ENCODE measurements at regions not wholly inside any gene's neighbourhood (a gene's known extent, or its start where the extent isn't known, plus 50 kb on each side); places are given as distances from the start of the nearest gene placed in this dataset.

DNA sequence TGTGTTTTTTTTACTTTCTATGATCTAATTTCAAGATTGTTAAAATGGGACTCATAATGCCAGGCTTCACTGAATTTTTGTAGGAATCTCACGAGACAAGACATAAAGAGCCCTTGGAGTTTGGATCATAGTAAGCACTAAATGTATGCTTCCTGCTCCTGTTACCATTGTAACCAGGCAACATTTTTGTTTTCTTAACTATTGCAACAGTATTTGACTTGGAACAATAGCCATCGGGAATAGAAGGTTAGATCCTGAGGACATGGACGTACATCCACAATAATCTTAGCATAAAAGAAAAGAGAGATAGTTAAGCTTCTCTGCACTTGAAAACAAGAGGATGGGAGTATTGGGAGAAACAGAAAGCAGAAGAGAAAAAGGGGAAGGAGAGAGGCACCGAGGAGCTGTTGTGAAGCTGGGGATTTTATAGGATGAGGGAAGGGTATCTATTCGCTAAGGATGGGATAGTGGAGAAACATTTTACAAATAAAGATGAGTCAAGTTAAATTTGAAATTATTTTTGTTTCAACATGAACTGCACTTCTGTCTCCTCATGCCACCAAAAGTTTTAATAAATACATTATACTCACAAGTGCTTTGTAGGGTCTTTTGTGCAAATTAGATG lies 131.4 kb downstream of the TMCO5A start:
- H3K27ac Mint-ChIP-seq (ENCODE audit: unreplicated experiment), result no peak overlapping the region

DNA sequence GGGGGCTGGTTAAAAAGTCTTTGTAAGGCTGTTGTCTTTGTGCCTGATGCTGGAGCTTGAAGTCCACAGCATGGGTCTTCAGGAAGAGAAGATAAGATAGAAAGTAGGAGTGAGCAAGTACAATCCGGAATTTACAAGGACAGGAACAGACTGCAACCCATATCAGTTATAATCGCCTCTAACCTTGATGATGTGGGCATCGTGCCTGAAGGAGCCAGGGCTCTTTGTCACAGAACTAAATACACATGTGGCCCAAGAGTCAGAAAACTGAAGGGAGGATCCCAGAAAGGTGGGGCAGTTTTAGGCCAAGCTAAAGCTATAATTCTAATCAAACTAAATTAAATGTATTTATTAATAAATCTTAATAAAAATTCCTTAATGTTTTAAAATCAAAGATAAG lies 132.2 kb downstream of the TMCO5A start:
- ChIA-PET POLR2A (interaction anchor here (1.1 kb wide), 1 partner anchor 309 kb away, joined by 5 read pairs; no protein-coding TSS in a partner anchor), CTCF (no interaction called here)
- intact Hi-C loops (cut with micrococcal nuclease; ENCODE audit: unreplicated experiment), result no loop called here
- Histone ChIP-seq H3K9me3 (no peaks in the 10 kb centered on the region), H3K27me3 (replicated peaks; ENCODE audit: control insufficient read depth, insufficient read depth, low read length) (no peaks in the 10 kb centered on the region), H3K4me3 (ENCODE audit: low read depth, low read length) (no peak overlapping the region), H3K36me3 (ENCODE audit: control insufficient read depth, insufficient read depth, low read length) (no peaks in the 10 kb centered on the region), H3K4me1 (peaks cover 16% of the 10 kb centered on the region; the same call in 1 of the 2 replicates)
- Mint-ChIP-seq H3K9me3 (ENCODE audit: unreplicated experiment) (no peaks in the 10 kb centered on the region), H3K27ac (ENCODE audit: unreplicated experiment) (no peak overlapping the region), H3K27me3 (ENCODE audit: insufficient read depth, unreplicated experiment) (no peaks in the 10 kb centered on the region), H3K4me1 (ENCODE audit: low read depth, unreplicated experiment) (peaks cover 15% of the 10 kb centered on the region), H3K36me3 (ENCODE audit: insufficient read depth, unreplicated experiment) (no peaks in the 10 kb centered on the region), H3K4me3 (ENCODE audit: unreplicated experiment) (no peak overlapping the region)
- DNase-seq, result no peak
- BruUV-seq (replicated peaks), result no TSS peak
- TF ChIP-seq, protein P1, sequence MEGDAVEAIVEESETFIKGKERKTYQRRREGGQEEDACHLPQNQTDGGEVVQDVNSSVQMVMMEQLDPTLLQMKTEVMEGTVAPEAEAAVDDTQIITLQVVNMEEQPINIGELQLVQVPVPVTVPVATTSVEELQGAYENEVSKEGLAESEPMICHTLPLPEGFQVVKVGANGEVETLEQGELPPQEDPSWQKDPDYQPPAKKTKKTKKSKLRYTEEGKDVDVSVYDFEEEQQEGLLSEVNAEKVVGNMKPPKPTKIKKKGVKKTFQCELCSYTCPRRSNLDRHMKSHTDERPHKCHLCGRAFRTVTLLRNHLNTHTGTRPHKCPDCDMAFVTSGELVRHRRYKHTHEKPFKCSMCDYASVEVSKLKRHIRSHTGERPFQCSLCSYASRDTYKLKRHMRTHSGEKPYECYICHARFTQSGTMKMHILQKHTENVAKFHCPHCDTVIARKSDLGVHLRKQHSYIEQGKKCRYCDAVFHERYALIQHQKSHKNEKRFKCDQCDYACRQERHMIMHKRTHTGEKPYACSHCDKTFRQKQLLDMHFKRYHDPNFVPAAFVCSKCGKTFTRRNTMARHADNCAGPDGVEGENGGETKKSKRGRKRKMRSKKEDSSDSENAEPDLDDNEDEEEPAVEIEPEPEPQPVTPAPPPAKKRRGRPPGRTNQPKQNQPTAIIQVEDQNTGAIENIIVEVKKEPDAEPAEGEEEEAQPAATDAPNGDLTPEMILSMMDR (IDR thresholded peaks at IDR 0.05; ENCODE audit: insufficient read depth in 1 of 2, low read depth in 1 of 2, low read length in 1 of 2, severe bottlenecking in 1 of 2, unreplicated experiment in 1 of 2), result no peak

More for the DNA sequence above, 131.4 kb downstream of the TMCO5A start:
- Histone ChIP-seq H3K36me3 (ENCODE audit: control insufficient read depth, insufficient read depth, low read length) (no peaks in the 10 kb centered on the region), H3K9me3 (no peaks in the 10 kb centered on the region), H3K27me3 (replicated peaks; ENCODE audit: control insufficient read depth, insufficient read depth, low read length) (no peaks in the 10 kb centered on the region), H3K4me1 (peaks cover 12% of the 10 kb centered on the region; the same call in 1 of the 2 replicates), H3K4me3 (ENCODE audit: low read depth, low read length) (no peak overlapping the region)
- CTCF ChIA-PET, result no interaction called here
- Mint-ChIP-seq H3K36me3 (ENCODE audit: insufficient read depth, unreplicated experiment) (no peaks in the 10 kb centered on the region), H3K9me3 (ENCODE audit: unreplicated experiment) (no peaks in the 10 kb centered on the region), H3K4me1 (ENCODE audit: low read depth, unreplicated experiment) (peaks cover 15% of the 10 kb centered on the region), H3K27me3 (ENCODE audit: insufficient read depth, unreplicated experiment) (no peaks in the 10 kb centered on the region), H3K4me3 (ENCODE audit: unreplicated experiment) (no peak overlapping the region)
- DNase-seq, result no peak
- BruUV-seq (replicated peaks), result no TSS peak
- POLR2A ChIA-PET, result interaction anchor here (1.1 kb wide), 1 partner anchor 310 kb away, joined by 5 read pairs; no protein-coding TSS in a partner anchor
- TF ChIP-seq, protein P1 (IDR thresholded peaks at IDR 0.05; ENCODE audit: insufficient read depth in 1 of 2, low read depth in 1 of 2, low read length in 1 of 2, severe bottlenecking in 1 of 2, unreplicated experiment in 1 of 2), result no peak
- intact Hi-C loops (cut with micrococcal nuclease; ENCODE audit: unreplicated experiment), result no loop called here

DNA sequence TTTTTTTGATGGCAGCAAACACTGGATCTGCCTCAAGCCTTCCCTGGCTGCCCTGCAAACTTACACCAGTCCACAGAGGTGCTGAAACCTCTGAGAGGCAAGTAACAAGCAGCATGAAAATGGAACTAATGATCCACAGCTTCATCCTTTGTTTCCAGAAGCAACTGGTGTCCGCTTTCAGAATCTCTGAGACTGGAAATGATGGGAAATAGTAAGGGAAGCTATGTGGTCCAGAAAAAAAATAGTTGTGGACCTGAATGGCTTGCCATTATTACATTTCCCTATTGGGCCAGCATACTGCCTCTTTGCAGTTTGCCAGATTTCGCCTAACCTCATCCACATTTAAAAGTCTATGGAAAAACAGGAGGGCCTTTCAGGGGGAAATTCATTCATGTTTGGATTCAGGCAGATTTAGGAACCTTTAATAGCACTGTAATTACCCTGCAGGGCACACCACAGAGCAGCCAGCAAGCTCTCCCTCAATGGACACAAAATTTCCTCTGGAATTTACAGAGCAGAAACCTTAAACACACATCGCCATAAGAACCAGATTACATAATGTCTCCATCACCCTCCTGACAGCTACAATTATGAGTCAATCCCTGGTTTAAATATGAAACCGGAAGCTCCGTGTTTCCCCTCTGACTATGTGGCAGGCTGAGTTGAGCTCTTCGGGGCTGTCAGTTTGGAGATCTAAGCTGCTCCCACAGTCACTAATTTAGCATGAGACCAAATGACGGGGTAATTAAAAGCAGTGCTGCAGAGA lies 134.4 kb downstream of the TMCO5A start:
- Histone ChIP-seq H3K36me3 (ENCODE audit: control insufficient read depth, insufficient read depth, low read length) (no peaks in the 10 kb centered on the region), H3K27me3 (replicated peaks; ENCODE audit: control insufficient read depth, insufficient read depth, low read length) (no peaks in the 10 kb centered on the region), H3K4me1 (peaks cover 28% of the 10 kb centered on the region; the same call in 1 of the 2 replicates), H3K4me3 (ENCODE audit: low read depth, low read length) (no peak overlapping the region), H3K9me3 (no peaks in the 10 kb centered on the region)
- DNase-seq, result peak in 1 of 2 experiments; percentile 14
- TF ChIP-seq, protein P1 (IDR thresholded peaks at IDR 0.05; ENCODE audit: insufficient read depth in 1 of 2, low read depth in 1 of 2, low read length in 1 of 2, severe bottlenecking in 1 of 2, unreplicated experiment in 1 of 2), result no peak
- Mint-ChIP-seq H3K4me1 (ENCODE audit: low read depth, unreplicated experiment) (peaks cover 15% of the 10 kb centered on the region), H3K4me3 (ENCODE audit: unreplicated experiment) (peak overlapping the region; percentile 61), H3K27me3 (ENCODE audit: insufficient read depth, unreplicated experiment) (no peaks in the 10 kb centered on the region), H3K36me3 (ENCODE audit: insufficient read depth, unreplicated experiment) (no peaks in the 10 kb centered on the region), H3K27ac (ENCODE audit: unreplicated experiment) (peak overlapping the region; percentile 85), H3K9me3 (ENCODE audit: unreplicated experiment) (no peaks in the 10 kb centered on the region)
- BruUV-seq (replicated peaks), result no TSS peak
- intact Hi-C loops (cut with micrococcal nuclease; ENCODE audit: unreplicated experiment), result no loop called here
- ChIA-PET POLR2A (interaction anchor here (0.6 kb wide), 1 partner anchor 95 kb away, joined by 3 read pairs; no protein-coding TSS in a partner anchor), CTCF (no interaction called here)

All from Caco-2 (cell line).